CD4-positive, alpha-beta T cell treated with Interferon alpha-2 for 1 hour (primary cell): ENCODE measurements at regions not wholly inside any gene's neighbourhood (a gene's known extent, or its start where the extent isn't known, plus 50 kb on each side); places are given as distances from the start of the nearest gene placed in this dataset.
"Not testable (repeated sequence)": the region's sequence is repeated elsewhere in the genome, so short reads cannot be mapped to it uniquely, and the experiment has no call there.

Experiments used
- DNase-seq, 2 donors: peaks; one replicate each; pipeline ENCODE4 v3.0.0-alpha.2; 2020 to 2022

DNA sequence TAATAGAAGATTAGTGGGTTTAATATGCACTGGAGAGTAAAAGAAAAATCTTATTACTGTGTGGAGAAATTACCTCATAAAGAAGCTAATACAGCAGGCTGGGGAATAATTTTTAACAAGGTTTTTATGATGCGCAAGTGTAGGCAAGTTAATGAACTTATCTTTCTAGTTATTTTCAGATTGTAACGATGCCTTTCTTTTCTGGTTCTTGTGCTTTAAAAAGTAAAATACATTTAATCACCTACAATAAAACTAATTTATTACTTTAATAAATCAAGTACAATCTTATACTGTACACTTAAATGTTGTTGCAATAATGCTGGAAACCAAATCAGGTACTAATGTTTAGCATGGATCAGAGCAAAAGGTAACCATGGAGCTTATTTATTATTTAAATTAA, 266.6 kb downstream of the ZIC1 start:
- no peak for DNase-seq

DNA sequence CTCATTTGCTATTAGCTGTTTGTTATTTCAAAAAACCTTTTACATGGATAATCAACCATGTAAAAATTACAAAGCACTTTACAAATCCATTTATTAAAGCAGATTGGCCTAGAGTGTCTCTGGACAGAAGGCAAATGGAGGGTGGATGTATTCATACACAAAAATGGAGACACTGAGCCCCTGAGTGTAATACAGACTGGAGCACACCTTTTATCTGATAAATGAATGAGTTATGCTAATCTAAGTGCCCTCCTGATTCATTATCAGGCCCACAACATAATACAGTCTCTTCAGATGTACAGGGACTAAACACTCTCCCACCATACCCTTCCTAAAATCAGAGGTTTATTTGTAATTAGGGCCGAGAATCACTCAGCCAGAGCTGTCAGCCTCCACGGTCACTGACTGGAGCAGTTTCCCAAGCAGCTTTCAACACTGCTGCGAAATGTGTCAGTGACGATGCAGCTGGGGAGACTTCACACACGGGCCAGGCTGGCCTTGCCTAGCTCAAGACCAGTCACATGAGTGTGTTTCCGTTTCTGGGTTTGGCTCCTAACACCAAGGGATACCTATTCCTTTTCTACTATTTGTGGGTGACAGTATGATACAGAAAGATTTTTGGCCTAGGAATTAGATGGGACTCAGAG, 271.8 kb downstream of the ZIC1 start:
- no peak for DNase-seq

DNA sequence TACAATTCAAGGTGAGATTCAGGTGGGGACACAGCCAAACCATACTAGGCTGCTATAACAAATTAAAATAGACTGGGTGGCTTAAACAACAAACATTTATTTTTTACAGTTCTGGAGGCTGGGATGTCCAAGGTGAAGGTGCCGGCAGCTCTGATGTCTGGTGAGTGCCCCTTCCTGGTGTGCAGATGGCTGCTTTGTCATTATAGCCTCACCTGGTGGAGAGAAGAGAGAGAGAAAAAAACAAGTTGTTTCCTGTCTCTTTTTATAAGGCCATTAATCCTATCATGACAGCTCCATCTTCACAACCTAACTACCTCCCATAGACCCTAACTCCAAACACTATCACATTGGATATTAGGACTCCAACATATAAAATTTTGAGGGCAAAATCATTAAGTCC, 279.7 kb downstream of the ZIC1 start:
- no peak for DNase-seq

DNA sequence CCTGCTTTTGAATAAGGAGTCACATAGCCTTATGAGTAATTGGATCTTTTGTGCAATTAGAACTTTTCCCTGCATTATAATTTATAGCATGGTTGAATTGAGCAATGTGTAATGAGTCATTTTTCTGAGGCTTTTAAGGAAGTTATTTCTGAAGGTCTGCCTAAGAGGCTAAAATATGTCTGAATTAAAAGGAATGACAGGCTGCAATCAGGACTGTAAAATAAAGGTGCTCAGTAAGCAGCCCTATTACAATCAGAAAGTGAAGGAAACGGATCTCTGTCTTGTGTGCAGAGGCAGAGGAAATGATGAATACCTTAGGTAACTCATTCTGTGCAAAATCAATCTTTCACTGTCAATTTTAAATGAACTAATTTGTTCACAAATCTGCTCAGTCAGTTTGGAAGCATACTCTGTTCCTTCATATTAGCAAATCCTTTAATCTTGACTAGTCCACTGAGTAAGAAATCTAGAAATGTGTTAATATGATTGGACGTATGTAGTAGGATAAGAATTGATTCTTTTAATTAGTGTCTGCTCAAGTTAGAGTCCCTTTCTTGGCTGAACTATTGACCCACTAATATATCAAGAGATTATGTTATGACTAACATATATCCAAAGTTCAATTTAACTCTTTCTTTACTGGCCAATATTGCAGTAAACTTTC, 290.1 kb downstream of the ZIC1 start:
- no peak for DNase-seq

- no peak for DNase-seq
Measured at GRCh38 chr3:147701195-147701594, 292.0 kb downstream of the ZIC1 start.

GRCh38 chr3:147702509-147702908, 293.3 kb downstream of the ZIC1 start:
- DNase-seq, result no peak

- no peak for DNase-seq
Measured at GRCh38 chr3:147705651-147706051, 296.5 kb downstream of the ZIC1 start.

DNA sequence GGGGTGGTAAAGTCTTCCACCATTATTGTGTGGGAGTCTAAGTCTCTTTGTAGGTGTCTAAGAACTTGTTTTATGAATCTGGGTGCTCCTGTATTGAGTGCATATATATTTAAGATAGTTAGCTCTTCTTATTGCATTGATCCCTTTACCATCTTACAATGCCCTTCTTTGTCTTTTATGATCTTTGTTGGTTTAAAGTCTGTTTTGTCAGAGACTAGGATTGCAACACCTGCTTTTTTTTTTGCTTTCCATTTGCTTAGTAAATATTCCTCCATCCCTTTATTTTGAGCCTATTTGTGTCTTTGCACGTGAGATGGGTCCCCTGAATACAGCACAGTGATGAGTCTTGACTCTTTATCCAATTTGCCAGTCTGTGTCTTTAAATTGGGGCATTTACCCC, 301.6 kb downstream of the ZIC1 start:
- DNase-seq, result not testable (repeated sequence)

GRCh38 chr3:147712357-147712756, 303.2 kb downstream of the ZIC1 start:
- no peak for DNase-seq

DNA sequence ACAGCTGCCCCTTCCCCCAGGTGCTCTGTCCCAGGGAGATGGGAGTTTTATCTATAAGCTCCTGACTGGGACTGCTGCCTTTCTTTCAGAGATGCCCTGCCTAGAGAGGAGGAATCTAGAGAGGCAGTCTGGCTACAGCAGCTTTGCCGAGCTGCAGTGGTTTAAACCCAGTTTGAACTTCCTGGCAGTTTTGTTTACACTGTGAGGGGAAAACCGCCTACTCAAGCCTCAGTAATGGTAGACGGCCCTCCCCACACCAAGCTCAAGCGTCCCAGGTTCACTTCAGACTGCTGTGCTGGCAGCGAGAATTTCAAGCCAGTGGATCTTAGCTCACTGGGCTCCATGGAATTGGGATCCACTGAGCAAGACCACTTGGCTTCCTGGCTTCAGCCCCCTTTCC, 303.6 kb downstream of the ZIC1 start:
- DNase-seq, result not testable (repeated sequence)

DNA sequence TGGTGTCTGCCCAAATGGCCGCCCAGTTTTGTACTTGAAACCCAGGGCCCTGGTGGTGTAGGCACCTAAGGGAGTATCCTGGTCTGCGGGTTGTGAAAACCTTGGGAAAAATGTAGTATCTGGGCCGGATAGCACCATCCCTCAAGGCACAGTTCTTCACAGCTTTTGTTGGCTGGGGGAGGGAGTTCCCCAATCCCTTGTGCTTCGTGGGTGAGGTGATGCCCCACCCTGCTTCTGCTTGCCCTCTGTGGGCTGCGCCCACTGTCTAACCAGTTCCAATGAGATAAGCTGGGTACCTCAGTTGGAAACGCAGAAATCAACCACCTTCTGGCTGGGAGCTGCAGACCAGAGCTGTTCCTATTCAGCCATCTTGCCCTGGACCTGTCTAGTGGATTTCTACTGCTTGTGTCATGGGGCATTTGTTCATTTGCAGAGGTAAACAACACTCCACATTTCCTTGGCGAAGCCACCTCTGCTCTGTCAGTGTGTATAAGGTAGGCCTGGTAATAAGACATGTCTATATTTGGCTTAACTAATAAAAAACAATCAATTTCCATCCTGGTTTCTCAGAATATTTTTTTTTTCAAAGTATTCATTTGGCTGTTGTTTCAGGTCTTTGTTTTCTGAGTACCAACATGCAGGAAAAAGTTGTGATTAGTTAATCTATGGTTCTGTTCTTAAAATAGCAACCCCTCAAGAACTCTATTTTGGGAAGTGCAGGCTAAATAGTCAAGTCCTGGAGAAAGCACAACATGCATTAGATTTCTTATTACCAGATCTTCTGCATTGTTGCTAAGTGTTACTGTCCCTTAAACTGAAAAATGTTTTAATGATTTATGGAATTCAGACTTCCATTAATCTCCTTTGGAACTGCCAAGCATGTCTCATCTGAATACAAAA, 304.3 kb downstream of the ZIC1 start:
- DNase-seq, result no peak

DNA sequence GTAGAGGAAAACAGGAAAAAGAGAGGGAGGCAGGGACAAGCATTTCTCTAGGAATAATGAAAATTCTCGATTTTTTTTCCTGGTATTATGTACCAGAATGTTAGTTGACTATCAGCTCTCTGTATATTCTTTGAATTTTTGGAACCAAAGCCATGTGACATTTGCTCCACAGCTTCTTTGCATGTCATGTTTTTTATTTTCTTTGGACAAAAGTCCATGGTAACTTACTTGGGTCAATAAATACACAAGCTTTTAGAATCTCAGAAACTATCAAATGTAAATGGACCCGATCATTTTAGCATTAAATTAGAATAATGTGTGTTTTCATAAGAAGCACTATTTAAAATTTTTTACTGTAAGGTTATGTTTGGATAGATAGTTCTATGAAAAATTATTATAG, 320.5 kb downstream of the ZIC1 start:
- DNase-seq, result no peak

GRCh38 chr3:147730284-147730683, 321.1 kb downstream of the ZIC1 start:
- DNase-seq, result no peak

- DNase-seq, result no peak
Measured at GRCh38 chr3:147733217-147733616, 324.1 kb downstream of the ZIC1 start.

DNA sequence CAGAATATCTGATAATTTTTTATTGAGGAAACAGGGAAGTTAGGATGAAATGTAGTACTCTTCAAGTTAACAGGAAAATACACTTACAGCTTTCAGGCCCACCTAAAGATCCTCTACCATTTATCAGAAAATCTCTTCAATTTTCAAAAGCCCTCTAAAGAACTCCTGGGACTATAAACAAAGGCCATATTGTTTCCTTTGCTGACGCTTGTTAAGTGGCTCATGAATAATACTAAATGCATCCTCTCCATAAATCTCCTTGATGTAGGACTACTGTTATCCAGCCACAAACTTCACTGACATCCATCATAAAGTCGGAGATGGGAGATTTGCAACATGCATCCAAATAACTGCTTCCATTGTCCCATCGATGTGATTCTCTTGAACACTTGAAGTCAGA, 326.5 kb downstream of the ZIC1 start:
- no peak for DNase-seq

DNA sequence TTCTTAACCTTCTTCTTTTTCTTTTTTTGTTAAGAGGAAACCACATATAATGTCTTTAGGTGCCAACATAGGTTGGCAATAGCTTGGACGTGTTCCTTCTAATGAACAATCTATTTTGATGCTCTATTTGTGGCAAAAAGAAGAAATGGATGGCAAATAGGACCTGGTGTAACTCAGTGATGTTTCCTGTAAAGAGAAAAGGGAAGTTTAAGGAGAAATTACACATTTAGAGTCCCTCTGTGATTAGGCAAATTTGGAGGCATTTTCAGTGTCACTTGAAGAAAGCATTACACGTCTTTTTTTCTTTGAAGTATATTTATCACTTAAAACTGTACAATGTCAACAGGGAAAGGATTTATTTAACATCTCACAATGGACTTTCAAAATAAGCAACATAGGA, 327.1 kb downstream of the ZIC1 start:
- no peak for DNase-seq

DNA sequence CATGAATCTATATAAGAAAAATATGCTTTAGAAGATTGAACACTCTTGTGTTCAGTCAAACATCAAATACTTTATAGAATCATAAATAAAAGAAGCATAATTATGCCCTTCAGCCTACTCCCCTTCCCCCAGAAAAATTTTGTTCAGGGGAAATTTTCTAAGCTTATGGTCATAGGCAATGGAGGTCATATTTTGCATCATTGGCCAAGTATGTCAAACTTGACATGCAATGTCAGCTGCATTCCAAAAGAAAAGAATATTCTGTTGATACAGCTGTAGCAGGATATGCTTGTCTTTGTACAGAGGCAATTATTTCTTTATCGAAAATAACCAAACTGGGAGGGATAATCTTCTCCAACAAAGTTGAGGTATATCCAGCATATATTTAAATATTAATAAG, 328.2 kb downstream of the ZIC1 start:
- DNase-seq, result no peak

DNA sequence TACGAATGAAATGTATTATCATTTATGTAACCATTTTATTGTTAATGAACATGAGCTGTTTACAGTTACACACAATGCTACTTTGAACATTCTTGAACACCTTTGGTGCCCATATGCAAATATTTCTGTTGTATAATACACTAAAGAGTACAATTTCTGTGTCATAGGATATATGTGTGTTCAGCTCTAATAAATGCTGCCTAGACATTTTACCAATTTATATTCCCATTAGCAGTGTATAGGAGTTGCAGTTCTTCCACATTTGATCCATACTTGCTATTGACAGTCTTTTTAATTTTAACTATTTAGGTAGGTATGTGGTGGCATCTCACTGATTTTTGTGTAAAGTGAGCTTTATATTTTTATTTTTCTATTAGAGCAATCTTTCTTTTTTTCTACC, 331.8 kb downstream of the ZIC1 start:
- no peak for DNase-seq

DNA sequence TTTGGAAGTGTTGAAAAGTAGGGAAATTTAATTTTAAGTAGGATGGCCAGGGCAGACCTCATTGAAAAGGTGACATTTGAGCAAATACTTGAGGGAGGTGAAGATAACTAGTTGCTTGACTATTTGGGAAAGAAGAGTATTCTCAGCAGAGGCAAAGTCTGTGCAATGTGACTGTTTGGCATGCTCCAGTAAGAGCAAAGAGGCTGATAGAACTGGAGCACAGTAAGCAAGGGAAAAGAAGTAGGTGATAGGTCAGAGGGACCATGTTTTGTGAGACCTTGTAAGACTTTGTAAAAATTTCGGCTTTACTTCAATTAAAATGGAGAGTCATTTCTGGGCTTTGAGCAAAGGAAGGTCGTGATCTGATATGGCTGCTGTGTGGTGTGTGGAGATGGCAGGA, 335.8 kb downstream of the ZIC1 start:
- DNase-seq, result no peak

DNA sequence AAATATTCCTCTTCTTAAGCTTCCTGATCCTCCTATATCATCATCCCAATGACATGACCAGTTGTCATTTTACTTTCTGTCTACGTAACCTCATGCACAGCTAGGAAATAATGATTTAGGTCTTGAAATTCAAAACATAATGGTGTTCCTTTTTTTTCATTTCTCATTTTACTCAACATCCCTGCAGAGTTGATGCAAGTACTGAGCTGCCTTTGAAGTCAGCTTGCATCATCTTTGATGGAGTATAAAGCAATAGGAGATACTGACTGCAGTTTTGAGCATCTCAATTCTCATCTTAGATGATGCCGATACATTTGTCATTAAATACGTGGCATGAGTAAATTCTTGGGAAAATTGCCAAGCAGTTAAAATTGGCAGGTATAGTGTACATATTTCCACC, 346.1 kb downstream of the ZIC1 start:
- DNase-seq, result no peak

GRCh38 chr3:147756476-147756875, 347.3 kb downstream of the ZIC1 start:
- DNase-seq, result no peak

DNA sequence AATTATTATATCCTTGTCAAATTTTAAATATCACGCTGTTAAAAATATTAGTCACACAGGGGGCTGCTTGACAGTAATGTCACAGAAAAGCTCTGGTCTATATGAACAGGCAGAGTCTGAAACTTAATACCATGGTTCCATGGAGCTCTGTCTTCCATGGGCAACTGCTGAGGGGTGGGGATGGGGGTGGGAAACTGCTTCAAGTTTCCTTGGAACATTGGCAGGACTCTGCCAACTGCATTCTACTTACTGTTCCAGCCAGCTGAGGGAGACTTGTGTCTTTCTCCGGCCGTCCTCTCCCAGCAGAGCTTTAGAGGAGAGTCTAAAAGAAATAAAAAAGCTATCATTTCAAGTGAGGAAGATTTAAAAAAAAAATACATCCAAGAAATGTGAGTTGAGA, 348.7 kb downstream of the ZIC1 start:
- no peak for DNase-seq

GRCh38 chr3:147758771-147759170, 349.6 kb downstream of the ZIC1 start:
- DNase-seq, result no peak

- no peak for DNase-seq
Measured at GRCh38 chr3:147760085-147760484, 350.9 kb downstream of the ZIC1 start.
